ENCODE measurements at regions not wholly inside any gene's neighbourhood (a gene's known extent, or its start where the extent isn't known, plus 50 kb on each side); places are given as distances from the start of the nearest gene placed in this dataset.

- H3K4me3 ChIP-seq (ENCODE audit: control insufficient read depth, low read depth, low read length), result no peak overlapping the region
- no peak for TF ChIP-seq CTCF (IDR thresholded peaks at IDR 0.05; ENCODE audit: control insufficient read depth, insufficient read depth, low read depth, low read length, missing control alignments)
- no peak for DNase-seq (ENCODE audit: low read depth)
Measured at GRCh38 chr6:135658481-135658880, 160.9 kb upstream of the AHI1 start.

GRCh38 chr6:135658916-135659315 is 161.4 kb upstream of the AHI1 start:
- no peak for TF ChIP-seq CTCF (IDR thresholded peaks at IDR 0.05; ENCODE audit: control insufficient read depth, insufficient read depth, low read depth, low read length, missing control alignments)
- no peak overlapping the region for H3K4me3 ChIP-seq (ENCODE audit: control insufficient read depth, low read depth, low read length)
- DNase-seq (ENCODE audit: low read depth), result no peak

- no peak overlapping the region for H3K4me3 ChIP-seq (ENCODE audit: control insufficient read depth, low read depth, low read length)
- no peak for TF ChIP-seq CTCF (IDR thresholded peaks at IDR 0.05; ENCODE audit: control insufficient read depth, insufficient read depth, low read depth, low read length, missing control alignments)
- no peak for DNase-seq (ENCODE audit: low read depth)
Measured at GRCh38 chr6:135664527-135664926, 167.0 kb upstream of the AHI1 start.

GRCh38 chr6:135665935-135666334 is 168.4 kb upstream of the AHI1 start:
- DNase-seq (ENCODE audit: low read depth), result no peak
- TF ChIP-seq CTCF (IDR thresholded peaks at IDR 0.05; ENCODE audit: control insufficient read depth, insufficient read depth, low read depth, low read length, missing control alignments), result no peak
- H3K4me3 ChIP-seq (ENCODE audit: control insufficient read depth, low read depth, low read length), result no peak overlapping the region

- peak overlapping the region; percentile 29 for H3K4me3 ChIP-seq (ENCODE audit: control insufficient read depth, low read depth, low read length)
- no peak for TF ChIP-seq CTCF (IDR thresholded peaks at IDR 0.05; ENCODE audit: control insufficient read depth, insufficient read depth, low read depth, low read length, missing control alignments)
- peak; percentile 32 for DNase-seq (ENCODE audit: low read depth)
Measured at GRCh38 chr6:135667691-135668455, 170.3 kb upstream of the AHI1 start.

GRCh38 chr6:135672256-135672655 is 174.7 kb upstream of the AHI1 start:
- no peak for DNase-seq (ENCODE audit: low read depth)
- TF ChIP-seq CTCF (IDR thresholded peaks at IDR 0.05; ENCODE audit: control insufficient read depth, insufficient read depth, low read depth, low read length, missing control alignments), result no peak
- H3K4me3 ChIP-seq (ENCODE audit: control insufficient read depth, low read depth, low read length), result no peak overlapping the region
